Effector memory CD4-positive, alpha-beta T cell (primary cell): ENCODE measurements at regions not wholly inside any gene's neighbourhood (a gene's known extent, or its start where the extent isn't known, plus 50 kb on each side); places are given as distances from the start of the nearest gene placed in this dataset.
"Not testable (repeated sequence)": the region's sequence is repeated elsewhere in the genome, so short reads cannot be mapped to it uniquely, and the experiment has no call there.

Experiments used
- DNase-seq, 3 donors: peaks; one replicate each; pipeline ENCODE4 v3.0.0-alpha.2; 2020
- H3K27ac ChIP-seq: 2 replicates; pipeline ENCODE4 v1.7.0; 2013; ENCODE audit warnings: mild to moderate bottlenecking, low read length, moderate library complexity; ENCODE audit not compliant: insufficient read depth, poor library complexity, severe bottlenecking
- H3K27me3 ChIP-seq: replicated peaks from 2 replicates; pipeline ENCODE4 v1.7.0; 2013; ENCODE audit warnings: mild to moderate bottlenecking, low read length; ENCODE audit not compliant: insufficient read depth, control insufficient read depth, poor library complexity, severe bottlenecking
- H3K36me3 ChIP-seq: 2 replicates; pipeline ENCODE4 v1.7.0; 2013; ENCODE audit warnings: mild to moderate bottlenecking, low read length, moderate library complexity; ENCODE audit not compliant: control insufficient read depth, insufficient read depth
- H3K4me1 ChIP-seq: 2 replicates; pipeline ENCODE4 v1.7.0; 2013; ENCODE audit warnings: low read length, mild to moderate bottlenecking; ENCODE audit not compliant: control insufficient read depth, insufficient read depth, poor library complexity, severe bottlenecking
- H3K4me3 ChIP-seq: 2 replicates; pipeline ENCODE4 v1.7.0; 2013; ENCODE audit warnings: low read length, low read depth, mild to moderate bottlenecking; ENCODE audit not compliant: insufficient read depth, poor library complexity, severe bottlenecking
- H3K9me3 ChIP-seq: 2 replicates; pipeline ENCODE4 v1.7.0; 2013; ENCODE audit warnings: mild to moderate bottlenecking, low read length, moderate library complexity; ENCODE audit not compliant: control insufficient read depth

- Histone ChIP-seq H3K27me3 (no peaks in the 10 kb centered on the region), H3K4me1 (no peaks in the 10 kb centered on the region), H3K27ac (no peak overlapping the region), H3K4me3 (no peak overlapping the region), H3K9me3 (no peaks in the 10 kb centered on the region), H3K36me3 (no peaks in the 10 kb centered on the region)
- DNase-seq = no peak
These were observed 207.5 kb upstream of the HAAO start for GRCh38 chr2:42999856-43000241.

GRCh38 chr2:42999391-42999841 lies 207.0 kb upstream of the HAAO start:
- no peak for DNase-seq
- Histone ChIP-seq H3K36me3 (no peaks in the 10 kb centered on the region), H3K4me3 (no peak overlapping the region), H3K27ac (no peak overlapping the region), H3K4me1 (no peaks in the 10 kb centered on the region), H3K9me3 (no peaks in the 10 kb centered on the region), H3K27me3 (no peaks in the 10 kb centered on the region)

GRCh38 chr2:42998721-42999120 lies 206.3 kb upstream of the HAAO start:
- DNase-seq = no peak
- H3K36me3 ChIP-seq = no peaks in the 10 kb centered on the region
- no peaks in the 10 kb centered on the region for H3K4me1 ChIP-seq
- H3K27ac ChIP-seq = no peak overlapping the region
- H3K27me3 ChIP-seq = no peaks in the 10 kb centered on the region
- H3K9me3 ChIP-seq = no peaks in the 10 kb centered on the region
- no peak overlapping the region for H3K4me3 ChIP-seq

- Histone ChIP-seq H3K4me1 (no peaks in the 10 kb centered on the region), H3K27ac (no peak overlapping the region), H3K36me3 (no peaks in the 10 kb centered on the region), H3K9me3 (no peaks in the 10 kb centered on the region), H3K4me3 (no peak overlapping the region), H3K27me3 (no peaks in the 10 kb centered on the region)
- DNase-seq = no peak
These were observed 204.1 kb upstream of the HAAO start for GRCh38 chr2:42996528-42996927.

- no peak overlapping the region for H3K4me3 ChIP-seq
- no peak for DNase-seq
- H3K27me3 ChIP-seq = no peaks in the 10 kb centered on the region
- H3K4me1 ChIP-seq = no peaks in the 10 kb centered on the region
- no peak overlapping the region for H3K27ac ChIP-seq
- H3K36me3 ChIP-seq = no peaks in the 10 kb centered on the region
- no peaks in the 10 kb centered on the region for H3K9me3 ChIP-seq
These were observed 203.5 kb upstream of the HAAO start for GRCh38 chr2:42995752-42996422.

- H3K4me3 ChIP-seq, H3K4me1 ChIP-seq, DNase-seq, H3K36me3 ChIP-seq, H3K27ac ChIP-seq, H3K27me3 ChIP-seq, H3K9me3 ChIP-seq: not testable (repeated sequence)
These were observed 197.1 kb upstream of the HAAO start for GRCh38 chr2:42989283-42990081.

- not testable (repeated sequence) for H3K9me3 ChIP-seq, H3K4me1 ChIP-seq, H3K27ac ChIP-seq, H3K27me3 ChIP-seq, DNase-seq, H3K4me3 ChIP-seq, H3K36me3 ChIP-seq
These were observed 195.7 kb upstream of the HAAO start for GRCh38 chr2:42988055-42988454.

GRCh38 chr2:42987112-42987922 lies 194.9 kb upstream of the HAAO start:
- Histone ChIP-seq H3K9me3 (no peaks in the 10 kb centered on the region), H3K36me3 (no peaks in the 10 kb centered on the region), H3K27ac (no peak overlapping the region), H3K4me1 (no peaks in the 10 kb centered on the region), H3K4me3 (no peak overlapping the region), H3K27me3 (peaks cover 4% of the 10 kb centered on the region)
- no peak for DNase-seq

- Histone ChIP-seq H3K4me3 (no peak overlapping the region), H3K27me3 (peaks cover 4% of the 10 kb centered on the region), H3K4me1 (no peaks in the 10 kb centered on the region), H3K27ac (no peak overlapping the region), H3K36me3 (no peaks in the 10 kb centered on the region), H3K9me3 (no peaks in the 10 kb centered on the region)
- DNase-seq = no peak
These were observed 192.2 kb upstream of the HAAO start for GRCh38 chr2:42984617-42985016.

- no peaks in the 10 kb centered on the region for H3K36me3 ChIP-seq
These were observed 191.7 kb upstream of the HAAO start for GRCh38 chr2:42984081-42984480.

More at GRCh38 chr2:42984081-42984480, 191.7 kb upstream of the HAAO start:
- no peak for DNase-seq
- Histone ChIP-seq H3K27me3 (peaks cover 4% of the 10 kb centered on the region), H3K4me1 (no peaks in the 10 kb centered on the region), H3K9me3 (no peaks in the 10 kb centered on the region), H3K4me3 (no peak overlapping the region), H3K27ac (no peak overlapping the region)
